ENCODE measurements at regions not wholly inside any gene's neighbourhood (a gene's known extent, or its start where the extent isn't known, plus 50 kb on each side); places are given as distances from the start of the nearest gene placed in this dataset.

DNA sequence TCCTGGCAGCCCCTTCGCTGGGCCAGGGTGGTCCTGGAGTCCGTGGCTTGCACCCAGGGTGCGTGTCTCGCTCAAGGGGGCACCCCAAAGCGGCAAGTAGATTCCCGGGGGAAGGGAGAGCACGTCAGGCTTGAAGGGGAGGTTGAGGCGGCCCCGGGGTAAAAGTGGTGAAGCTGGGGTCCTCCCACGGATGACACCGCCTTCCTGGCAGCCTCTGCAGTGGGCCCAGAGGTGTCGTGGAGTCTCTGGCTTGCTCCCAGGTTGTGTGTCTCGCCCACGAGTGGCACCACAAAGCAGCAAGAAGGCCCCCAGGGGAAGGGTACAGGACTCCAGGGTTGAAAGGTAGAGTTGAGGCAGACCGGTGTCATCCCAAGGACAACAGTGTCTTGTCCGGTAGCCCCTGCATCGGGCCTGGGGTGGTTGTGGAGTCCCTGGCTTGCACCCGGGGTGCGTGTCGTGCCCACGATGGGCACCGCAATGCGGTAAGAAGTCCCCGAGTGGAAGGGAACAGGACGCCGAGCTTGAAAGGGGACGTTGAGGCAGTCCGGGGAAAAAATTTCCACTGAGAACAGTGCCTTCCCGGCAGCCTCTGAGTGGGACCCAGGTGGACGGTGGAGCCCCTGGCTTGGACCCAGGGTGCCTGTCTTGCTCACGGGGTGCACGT lies 158.0 kb upstream of the ALG10B start:
- no peaks in the 10 kb centered on the region for H3K27me3 ChIP-seq (ENCODE audit: control insufficient read depth, low read length)
- TF ChIP-seq EZH2phosphoT487 (IDR thresholded peaks at IDR 0.05; ENCODE audit: borderline replicate concordance, low read length) = no peak
- TF ChIP-seq, protein P1, sequence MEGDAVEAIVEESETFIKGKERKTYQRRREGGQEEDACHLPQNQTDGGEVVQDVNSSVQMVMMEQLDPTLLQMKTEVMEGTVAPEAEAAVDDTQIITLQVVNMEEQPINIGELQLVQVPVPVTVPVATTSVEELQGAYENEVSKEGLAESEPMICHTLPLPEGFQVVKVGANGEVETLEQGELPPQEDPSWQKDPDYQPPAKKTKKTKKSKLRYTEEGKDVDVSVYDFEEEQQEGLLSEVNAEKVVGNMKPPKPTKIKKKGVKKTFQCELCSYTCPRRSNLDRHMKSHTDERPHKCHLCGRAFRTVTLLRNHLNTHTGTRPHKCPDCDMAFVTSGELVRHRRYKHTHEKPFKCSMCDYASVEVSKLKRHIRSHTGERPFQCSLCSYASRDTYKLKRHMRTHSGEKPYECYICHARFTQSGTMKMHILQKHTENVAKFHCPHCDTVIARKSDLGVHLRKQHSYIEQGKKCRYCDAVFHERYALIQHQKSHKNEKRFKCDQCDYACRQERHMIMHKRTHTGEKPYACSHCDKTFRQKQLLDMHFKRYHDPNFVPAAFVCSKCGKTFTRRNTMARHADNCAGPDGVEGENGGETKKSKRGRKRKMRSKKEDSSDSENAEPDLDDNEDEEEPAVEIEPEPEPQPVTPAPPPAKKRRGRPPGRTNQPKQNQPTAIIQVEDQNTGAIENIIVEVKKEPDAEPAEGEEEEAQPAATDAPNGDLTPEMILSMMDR (IDR thresholded peaks at IDR 0.05; ENCODE audit: low read depth, low read length, poor library complexity, severe bottlenecking) = no peak
- no peaks in the 10 kb centered on the region for H3F3A ChIP-seq (ENCODE audit: control insufficient read depth, insufficient read depth)
- H3K9me2 ChIP-seq (replicated peaks; ENCODE audit: control insufficient read depth, low read length) = no peaks in the 10 kb centered on the region
- H3K27ac ChIP-seq (ENCODE audit: low read depth, low read length) = no peak overlapping the region
- no peak overlapping the region for H3K4me3 ChIP-seq (ENCODE audit: low read length)
- H3K36me3 ChIP-seq (ENCODE audit: control insufficient read depth, low read length) = no peaks in the 10 kb centered on the region
- H4K20me1 ChIP-seq (ENCODE audit: control insufficient read depth, insufficient read depth, low read depth, low read length) = no peaks in the 10 kb centered on the region
- no peak overlapping the region for H3K4me2 ChIP-seq (ENCODE audit: low read length)
- H3K79me2 ChIP-seq (ENCODE audit: control insufficient read depth, low read length) = no peaks in the 10 kb centered on the region
- no peaks in the 10 kb centered on the region for H3K4me1 ChIP-seq (ENCODE audit: control insufficient read depth, low read length)
- peaks cover 47% of the 10 kb centered on the region; the same call in 1 of the 2 replicates for H3K9me3 ChIP-seq (ENCODE audit: control insufficient read depth, insufficient read depth, low read length)

DNA sequence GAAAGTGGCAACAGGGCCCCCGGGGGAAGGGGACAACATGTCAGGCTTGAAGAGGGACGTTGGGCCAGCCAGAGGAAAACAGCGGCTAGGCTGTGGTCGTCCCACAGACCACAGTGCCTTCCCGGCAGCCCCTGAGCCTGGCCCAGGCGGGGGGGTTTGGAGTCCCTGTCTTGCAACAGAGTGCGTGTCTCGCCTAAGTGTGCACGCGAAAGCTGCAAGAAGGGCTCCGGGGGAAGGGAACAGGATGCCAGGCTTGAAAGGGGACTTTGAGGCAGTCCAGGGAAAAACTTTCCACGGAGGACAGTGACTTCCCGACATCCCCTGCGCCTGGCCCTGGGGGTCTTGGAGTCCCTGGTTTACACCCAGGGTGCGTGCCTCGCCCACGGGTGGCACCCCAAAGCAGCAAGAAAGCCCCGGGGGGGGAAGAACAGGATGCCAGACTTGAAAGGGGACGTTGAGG lies 157.5 kb upstream of the ALG10B start:
- Histone ChIP-seq H3K79me2 (ENCODE audit: control insufficient read depth, low read length) (no peaks in the 10 kb centered on the region), H3K9me3 (ENCODE audit: control insufficient read depth, insufficient read depth, low read length) (peaks cover 46% of the 10 kb centered on the region; the same call in 1 of the 2 replicates), H3K4me1 (ENCODE audit: control insufficient read depth, low read length) (no peaks in the 10 kb centered on the region), H3K27ac (ENCODE audit: low read depth, low read length) (no peak overlapping the region), H3K4me2 (ENCODE audit: low read length) (no peak overlapping the region), H3K9me2 (replicated peaks; ENCODE audit: control insufficient read depth, low read length) (no peaks in the 10 kb centered on the region), H3F3A (ENCODE audit: control insufficient read depth, insufficient read depth) (no peaks in the 10 kb centered on the region), H3K4me3 (ENCODE audit: low read length) (no peak overlapping the region), H3K27me3 (ENCODE audit: control insufficient read depth, low read length) (no peaks in the 10 kb centered on the region), H3K36me3 (ENCODE audit: control insufficient read depth, low read length) (no peaks in the 10 kb centered on the region), H4K20me1 (ENCODE audit: control insufficient read depth, insufficient read depth, low read depth, low read length) (no peaks in the 10 kb centered on the region)
- no peak for TF ChIP-seq EZH2phosphoT487 (IDR thresholded peaks at IDR 0.05; ENCODE audit: borderline replicate concordance, low read length)
- TF ChIP-seq, protein P1 (IDR thresholded peaks at IDR 0.05; ENCODE audit: low read depth, low read length, poor library complexity, severe bottlenecking) = no peak

- Histone ChIP-seq H3K27me3 (ENCODE audit: control insufficient read depth, low read length) (no peaks in the 10 kb centered on the region), H3K27ac (ENCODE audit: low read depth, low read length) (no peak overlapping the region), H3F3A (ENCODE audit: control insufficient read depth, insufficient read depth) (no peaks in the 10 kb centered on the region), H3K4me1 (ENCODE audit: control insufficient read depth, low read length) (no peaks in the 10 kb centered on the region), H3K9me2 (replicated peaks; ENCODE audit: control insufficient read depth, low read length) (no peaks in the 10 kb centered on the region), H3K36me3 (ENCODE audit: control insufficient read depth, low read length) (no peaks in the 10 kb centered on the region), H3K4me3 (ENCODE audit: low read length) (no peak overlapping the region), H4K20me1 (ENCODE audit: control insufficient read depth, insufficient read depth, low read depth, low read length) (no peaks in the 10 kb centered on the region), H3K9me3 (ENCODE audit: control insufficient read depth, insufficient read depth, low read length) (peaks cover 40% of the 10 kb centered on the region; the same call in 1 of the 2 replicates), H3K79me2 (ENCODE audit: control insufficient read depth, low read length) (no peaks in the 10 kb centered on the region), H3K4me2 (ENCODE audit: low read length) (no peak overlapping the region)
- TF ChIP-seq, protein P1 (IDR thresholded peaks at IDR 0.05; ENCODE audit: low read depth, low read length, poor library complexity, severe bottlenecking) = no peak
- no peak for TF ChIP-seq EZH2phosphoT487 (IDR thresholded peaks at IDR 0.05; ENCODE audit: borderline replicate concordance, low read length)
These were observed 156.8 kb upstream of the ALG10B start for GRCh38 chr12:38159591-38160317.
